K562 (cell line): ENCODE measurements at regions not wholly inside any gene's neighbourhood (a gene's known extent, or its start where the extent isn't known, plus 50 kb on each side); places are given as distances from the start of the nearest gene placed in this dataset.

Source experiments
- ATAC-seq: fragments of 200-7000 bp; cut with Tn5 transposase; 3 replicates; pipeline ENCODE4 v1.9.1; 2020; ENCODE audit warnings: moderate library complexity
- BruUV-seq: library from RNA; stranded (reverse); fragments of 400-500 nt; replicated peaks from 2 replicates; lab custom pipeline; 2021; lab: Mats Ljungman, UMichigan
- CTCF ChIA-PET: fragments of 300-600 bp; formaldehyde crosslinking; extraction: SDS; loops from one replicate; lab custom pipeline; 2021; ENCODE audit warnings: low intra/inter-chr PET ratio; lab: Yijun Ruan, JAX
- POLR2A ChIA-PET: fragments of 300-600, 350-650 bp; sonication (Branson Sonifier 250); formaldehyde crosslinking; extraction: SDS; loops from one replicate; lab custom pipeline; 2021; ENCODE audit warnings: antibody characterized with exemption, inconsistent platforms; lab: Yijun Ruan, JAX
- DNase-seq, 4 experiments: peaks; one replicate each; pipeline versions ENCODE4 v3.0.0 to v3.0.0-alpha.2; 2011 to 2018; ENCODE audit warnings: low spot score in 3 of 4, mixed read lengths in 3 of 4; ENCODE audit errors: extremely low read depth in 1 of 4
- FAIRE-seq: peaks from 2 replicates; lab custom pipeline; 2011; peaks lifted over from hg19 to GRCh38; lab: Jason Lieb, UNC
- H2AFZ ChIP-seq: 2 replicates; pipeline ENCODE4 v1.6.0; 2011; ENCODE audit warnings: low read depth, low read length, control low read depth, inconsistent platforms
- H3K27ac ChIP-seq: fragments of 200-600 bp; 3 replicates; pipeline ENCODE4 v1.8.0; 2011; ENCODE audit warnings: low read depth, mild to moderate bottlenecking, control low read depth, inconsistent platforms, low read length, moderate library complexity, mixed read lengths; ENCODE audit errors: extremely low read depth
- H3K27me3 ChIP-seq, 2 experiments: fragments of 300-600 bp in 1 of 2; 2 replicates in 1 of 2; 3 replicates in 1 of 2; pipeline versions ENCODE4 v1.6.0 to v1.8.0; 2011; ENCODE audit warnings: inconsistent platforms in 2 of 2, low read length in 2 of 2, mild to moderate bottlenecking in 1 of 2, mixed read lengths in 1 of 2, moderate library complexity in 1 of 2; ENCODE audit not compliant: control insufficient read depth in 2 of 2, insufficient read depth in 2 of 2
- H3K36me3 ChIP-seq: fragments of 300-600 bp; 3 replicates; pipeline ENCODE4 v1.8.0; 2011; ENCODE audit warnings: mild to moderate bottlenecking, low read length, inconsistent platforms; ENCODE audit not compliant: control insufficient read depth, insufficient read depth
- H3K4me1 ChIP-seq, 2 experiments: fragments of 200-600 bp in 1 of 2; replicated peaks in 1 of 2; 2 replicates in 1 of 2; 3 replicates in 1 of 2; pipeline versions ENCODE4 v1.5.1 to v1.8.0; 2011; ENCODE audit warnings: inconsistent platforms in 2 of 2, low read length in 2 of 2, mild to moderate bottlenecking in 1 of 2, mixed read lengths in 1 of 2, moderate library complexity in 1 of 2; ENCODE audit not compliant: control insufficient read depth in 2 of 2, insufficient read depth in 2 of 2
- H3K4me2 ChIP-seq: 2 replicates; pipeline ENCODE4 v1.6.1; 2011; ENCODE audit warnings: low read length, control low read depth, inconsistent platforms, mixed read lengths; ENCODE audit not compliant: insufficient read depth
- H3K4me3 ChIP-seq: fragments of 200-600 bp; sonication (generic), shearing (Covaris generic); 2 replicates; pipeline ENCODE4 v1.5.1; 2016; ENCODE audit warnings: control low read depth, inconsistent platforms
- H3K79me2 ChIP-seq: fragments of 200-600 bp; 3 replicates; pipeline ENCODE4 v1.8.0; 2011; ENCODE audit warnings: low read length, inconsistent platforms; ENCODE audit not compliant: control insufficient read depth, insufficient read depth
- H3K9ac ChIP-seq, 2 experiments: 2 replicates each; pipeline versions ENCODE4 v1.6.0 to v1.6.1; 2011; ENCODE audit warnings: low read depth in 2 of 2, low read length in 2 of 2, control low read depth in 1 of 2, inconsistent platforms in 1 of 2, mild to moderate bottlenecking in 1 of 2, mixed read lengths in 1 of 2; ENCODE audit not compliant: insufficient read depth in 1 of 2
- H3K9me1 ChIP-seq: one replicate; pipeline ENCODE4 v1.6.0; 2011; ENCODE audit warnings: inconsistent platforms, mild to moderate bottlenecking, low read length, moderate library complexity; ENCODE audit not compliant: control insufficient read depth, insufficient read depth
- H3K9me3 ChIP-seq: replicated peaks from 2 replicates; pipeline ENCODE4 v1.5.1; 2011; ENCODE audit warnings: low read depth, low read length, inconsistent platforms; ENCODE audit not compliant: control insufficient read depth, insufficient read depth
- H4K20me1 ChIP-seq: replicated peaks from 2 replicates; pipeline ENCODE4 v1.6.1; 2011; ENCODE audit warnings: low read length, inconsistent platforms, mixed read lengths; ENCODE audit not compliant: control insufficient read depth, insufficient read depth
- ARNT ChIP-seq, 2 experiments: fragments of 450-650 bp; IDR thresholded peaks; 2 replicates each; pipeline ENCODE4 v1.6.1; 2016; ENCODE audit warnings: mild to moderate bottlenecking in 1 of 2
- CREB5 ChIP-seq: fragments of 250-450 bp; sonication (Bioruptor Pico); IDR thresholded peaks from 2 replicates; pipeline ENCODE4 v1.5.0; 2020; ENCODE audit warnings: mild to moderate bottlenecking
- CXXC5 ChIP-seq: fragments of 250-450 bp; sonication (Bioruptor Pico); IDR thresholded peaks from 2 replicates; pipeline ENCODE4 v1.8.0; 2022; ENCODE audit warnings: inconsistent platforms, mild to moderate bottlenecking, moderate library complexity
- FOXJ2 ChIP-seq: fragments of 200-800 bp; sonication (Bioruptor generic); IDR thresholded peaks from 2 replicates; pipeline ENCODE4 v1.6.1; 2016; ENCODE audit warnings: missing genetic modification characterization, missing compliant biosample characterization
- FUS ChIP-seq: fragments of 200-400 bp; formaldehyde crosslinking; optimal IDR thresholded peaks from 2 replicates; pipeline ENCODE3; 2017; ENCODE audit warnings: low read depth, low read length
- GABPB1 ChIP-seq: sonication (generic); formaldehyde crosslinking; IDR thresholded peaks from 2 replicates; pipeline ENCODE4 v1.8.0; 2022; ENCODE audit warnings: mild to moderate bottlenecking, missing genetic modification reagents
- HNRNPL ChIP-seq: fragments of 200-400 bp; formaldehyde crosslinking; IDR thresholded peaks from 2 replicates; pipeline ENCODE4 v1.6.1; 2017; ENCODE audit warnings: low read depth, mild to moderate bottlenecking, low read length
- SMAD3 ChIP-seq: fragments of 450-650 bp; formaldehyde crosslinking; conservative IDR thresholded peaks from 2 replicates; pipeline ENCODE4 v1.4.0; 2020; ENCODE audit warnings: mild to moderate bottlenecking
- SMC3 ChIP-seq: conservative IDR thresholded peaks from 2 replicates; pipeline ENCODE4 v1.6.1; 2011; ENCODE audit warnings: low read depth, low read length, improper control_type of control experiment; ENCODE audit not compliant: insufficient read depth
- ZNF121 ChIP-seq: sonication (generic); formaldehyde crosslinking; conservative IDR thresholded peaks from 2 replicates; pipeline ENCODE4 v1.8.0; 2022; ENCODE audit warnings: missing genetic modification reagents
- ZNF395 ChIP-seq: fragments of 200-800 bp; sonication (Bioruptor generic); IDR thresholded peaks from 2 replicates; pipeline ENCODE4 v1.6.1; 2017; ENCODE audit warnings: missing genetic modification characterization, missing compliant biosample characterization
- ZNF445 ChIP-seq: fragments of 250-450 bp; sonication (Bioruptor Pico); IDR thresholded peaks from 2 replicates; pipeline ENCODE4 v1.4.0; 2020; ENCODE audit warnings: low read depth, mild to moderate bottlenecking, moderate library complexity
- ZNF655 ChIP-seq: fragments of 250-450 bp; sonication (Bioruptor Pico); IDR thresholded peaks from 2 replicates; pipeline ENCODE4 v1.5.0; 2021
- whole genome bisulfite sequencing: fragments of 100-300 bp; shearing (Covaris generic); methylation state at CpG from one replicate; pipeline ENCODE4 v1.1.6; 2016; ENCODE audit warnings: low coverage, mixed read lengths; ENCODE audit not compliant: insufficient coverage; ENCODE audit errors: missing lambda C conversion rate; 5-methylcytosine and 5-hydroxymethylcytosine counted together
- in situ Hi-C: fragments of 300-500 bp; cut with MboI; formaldehyde crosslinking; loops from 4 replicates; pipeline ENCODE4 v1.15.0; 2018; ENCODE audit warnings: inconsistent platforms, mixed read lengths
- intact Hi-C: fragments of 100-400 bp; cut with micrococcal nuclease; formaldehyde crosslinking; loops from 2 replicates; pipeline ENCODE4 v1.14.2; 2022

- TF ChIP-seq CREB5 = no peak
- no peak for TF ChIP-seq GABPB1 (CRISPR knock-in tag)
- no peak for TF ChIP-seq SMC3
- FAIRE-seq = no peak
- no peak overlapping the region for H2AFZ ChIP-seq
- no peaks in the 10 kb centered on the region for H3K36me3 ChIP-seq
- ChIA-PET CTCF (no interaction called here), POLR2A (no interaction called here)
- no peaks in the 10 kb centered on the region for H4K20me1 ChIP-seq
- H3K27ac ChIP-seq = no peak overlapping the region
- no peaks in the 10 kb centered on the region for H3K4me1 ChIP-seq
- no peak overlapping the region for H3K9ac ChIP-seq
- H3K9me1 ChIP-seq = no peaks in the 10 kb centered on the region
- no peaks in the 10 kb centered on the region for H3K9me3 ChIP-seq
- in situ Hi-C loops = no loop called here
- whole genome bisulfite sequencing = 0% methylated on average over 1 of the region's 1 CpG
- no peaks in the 10 kb centered on the region for H3K27me3 ChIP-seq
- H3K79me2 ChIP-seq = no peaks in the 10 kb centered on the region
- no peak overlapping the region for H3K4me2 ChIP-seq
- H3K4me3 ChIP-seq = no peak overlapping the region
- no peak for ATAC-seq
- intact Hi-C loops = no loop called here
- BruUV-seq = no TSS peak
- DNase-seq = no peak
Measured at GRCh38 chr4:62133101-62133897, 933.2 kb downstream of the ADGRL3 start.

GRCh38 chr4:62131049-62131448 lies 930.9 kb downstream of the ADGRL3 start:
- CTCF ChIA-PET = no interaction called here
- BruUV-seq = no TSS peak

More at GRCh38 chr4:62131049-62131448, 930.9 kb downstream of the ADGRL3 start:
- WGBS = 0% methylated on average over 3 of the region's 3 CpGs
- TF ChIP-seq ZNF655 (CRISPR knock-in tag) (no peak), FUS (no peak), ZNF445 (no peak), HNRNPL (no peak), ZNF121 (CRISPR knock-in tag) (no peak), SMAD3 (CRISPR knock-in tag) (no peak), ZNF395 (CRISPR knock-in tag) (no peak), FOXJ2 (tag) (no peak), CXXC5 (CRISPR knock-in tag) (no peak), ARNT (IDR thresholded peaks at IDR 0.05) (no peak)
- Histone ChIP-seq H3K4me3 (no peak overlapping the region), H3K36me3 (no peaks in the 10 kb centered on the region), H3K79me2 (no peaks in the 10 kb centered on the region), H3K27ac (no peak overlapping the region), H2AFZ (no peak overlapping the region), H3K4me1 (no peaks in the 10 kb centered on the region), H4K20me1 (no peaks in the 10 kb centered on the region), H3K4me2 (no peak overlapping the region), H3K27me3 (no peaks in the 10 kb centered on the region), H3K9me3 (no peaks in the 10 kb centered on the region), H3K9me1 (no peaks in the 10 kb centered on the region), H3K9ac (no peak overlapping the region)
- ATAC-seq (no peak), FAIRE-seq (no peak), DNase-seq (no peak)
- POLR2A ChIA-PET = no interaction called here
- intact Hi-C loops (no loop called here), in situ Hi-C loops (no loop called here)
